Hepatocyte (in vitro differentiated cells): ENCODE measurements at regions not wholly inside any gene's neighbourhood (a gene's known extent, or its start where the extent isn't known, plus 50 kb on each side); places are given as distances from the start of the nearest gene placed in this dataset.

Source experiments
- EZH2 ChIP-seq: fragments of 200-600 bp; sonication (generic); IDR thresholded peaks from 2 replicates; pipeline ENCODE4 v1.6.1; 2016; ENCODE audit warnings: antibody characterized with exemption, mild to moderate bottlenecking, borderline replicate concordance
- EZH2phosphoT487 ChIP-seq: fragments of 200-600 bp; sonication (generic); IDR thresholded peaks from one replicate; pipeline ENCODE4 v1.6.1; 2018; ENCODE audit warnings: antibody characterized with exemption, mild to moderate bottlenecking, low read depth, moderate library complexity; ENCODE audit not compliant: unreplicated experiment, severe bottlenecking
- TF ChIP-seq, protein P1 (sequence below): fragments of 200-600 bp; sonication (generic); IDR thresholded peaks from 2 replicates; pipeline ENCODE4 v1.5.1; 2016; ENCODE audit warnings: antibody characterized with exemption, mild to moderate bottlenecking; ENCODE audit not compliant: poor library complexity

DNA sequence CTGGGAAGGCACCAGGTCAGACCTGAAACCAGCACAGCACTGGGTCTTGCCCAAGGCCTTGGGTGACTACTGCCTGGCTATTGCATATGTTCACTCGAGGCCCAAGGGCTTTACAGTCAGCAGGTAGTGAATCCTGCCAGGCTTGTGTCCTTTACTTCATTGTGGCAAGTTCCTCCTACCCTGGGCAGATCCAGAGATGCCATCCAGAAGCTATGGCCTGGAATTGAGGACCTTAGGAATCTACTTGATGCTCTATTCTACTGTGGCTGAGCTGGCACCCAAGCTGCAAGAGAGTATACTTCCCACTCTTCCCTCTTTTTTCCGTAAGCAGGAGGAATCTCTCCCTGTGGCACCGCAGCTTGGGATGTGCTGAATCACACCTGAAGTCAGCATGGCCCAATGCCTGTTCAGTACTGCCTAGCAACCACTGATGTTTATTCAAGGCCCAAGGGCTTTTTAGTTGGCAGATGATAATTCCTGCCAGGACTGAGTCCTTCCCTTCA, 246.7 kb upstream of the CTBP2 start:
- TF ChIP-seq, protein P1, sequence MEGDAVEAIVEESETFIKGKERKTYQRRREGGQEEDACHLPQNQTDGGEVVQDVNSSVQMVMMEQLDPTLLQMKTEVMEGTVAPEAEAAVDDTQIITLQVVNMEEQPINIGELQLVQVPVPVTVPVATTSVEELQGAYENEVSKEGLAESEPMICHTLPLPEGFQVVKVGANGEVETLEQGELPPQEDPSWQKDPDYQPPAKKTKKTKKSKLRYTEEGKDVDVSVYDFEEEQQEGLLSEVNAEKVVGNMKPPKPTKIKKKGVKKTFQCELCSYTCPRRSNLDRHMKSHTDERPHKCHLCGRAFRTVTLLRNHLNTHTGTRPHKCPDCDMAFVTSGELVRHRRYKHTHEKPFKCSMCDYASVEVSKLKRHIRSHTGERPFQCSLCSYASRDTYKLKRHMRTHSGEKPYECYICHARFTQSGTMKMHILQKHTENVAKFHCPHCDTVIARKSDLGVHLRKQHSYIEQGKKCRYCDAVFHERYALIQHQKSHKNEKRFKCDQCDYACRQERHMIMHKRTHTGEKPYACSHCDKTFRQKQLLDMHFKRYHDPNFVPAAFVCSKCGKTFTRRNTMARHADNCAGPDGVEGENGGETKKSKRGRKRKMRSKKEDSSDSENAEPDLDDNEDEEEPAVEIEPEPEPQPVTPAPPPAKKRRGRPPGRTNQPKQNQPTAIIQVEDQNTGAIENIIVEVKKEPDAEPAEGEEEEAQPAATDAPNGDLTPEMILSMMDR, result no peak
- TF ChIP-seq EZH2phosphoT487 (no peak), EZH2 (no peak)
